GM12878 (cell line): ENCODE measurements at regions not wholly inside any gene's neighbourhood (a gene's known extent, or its start where the extent isn't known, plus 50 kb on each side); places are given as distances from the start of the nearest gene placed in this dataset.

ENCODE experiments used
- ATF7 ChIP-seq: fragments of 450-650 bp; IDR thresholded peaks from 2 replicates; pipeline ENCODE4 v1.6.1; 2016; ENCODE audit warnings: low read depth, mild to moderate bottlenecking
- BRCA1 ChIP-seq: IDR thresholded peaks from 2 replicates; pipeline ENCODE4 v1.6.1; 2011; ENCODE audit warnings: low read depth, low read length, improper control_type of control experiment
- CHD2 ChIP-seq: IDR thresholded peaks from 2 replicates; pipeline ENCODE4 v1.6.1; 2011; ENCODE audit warnings: low read depth, low read length, improper control_type of control experiment, borderline replicate concordance
- CREB1 ChIP-seq: IDR thresholded peaks from 2 replicates; pipeline ENCODE4 v1.6.1; 2012; ENCODE audit warnings: low read depth, mild to moderate bottlenecking, inconsistent platforms
- EP300 ChIP-seq, 2 experiments: fragments of 150-350 bp in 1 of 2; IDR thresholded peaks; 2 replicates each; pipeline ENCODE4 v1.6.1; 2011 to 2012; ENCODE audit warnings: low read depth in 2 of 2, low read length in 2 of 2, borderline replicate concordance in 1 of 2, improper control_type of control experiment in 1 of 2, inconsistent platforms in 1 of 2; ENCODE audit not compliant: control insufficient read depth in 1 of 2
- KDM1A ChIP-seq: fragments of 200-600 bp; sonication (generic); IDR thresholded peaks from 2 replicates; pipeline ENCODE4 v1.6.1; 2016; ENCODE audit warnings: borderline replicate concordance
- POLR2A ChIP-seq: IDR thresholded peaks from 2 replicates; pipeline ENCODE4 v1.6.1; 2011; ENCODE audit warnings: low read depth, mild to moderate bottlenecking, low read length
- SIN3A ChIP-seq: IDR thresholded peaks from 2 replicates; pipeline ENCODE4 v1.6.1; 2012; ENCODE audit warnings: low read depth, low read length, improper control_type of control experiment
- SREBF1 ChIP-seq: IDR thresholded peaks from 2 replicates; pipeline ENCODE4 v1.6.1; 2012; ENCODE audit warnings: mild to moderate bottlenecking, low read length
- TAF1 ChIP-seq: IDR thresholded peaks from 2 replicates; pipeline ENCODE4 v1.6.1; 2011; ENCODE audit warnings: mild to moderate bottlenecking, low read depth, low read length, borderline replicate concordance
- YY1 ChIP-seq: IDR thresholded peaks from 2 replicates; pipeline ENCODE4 v1.6.1; 2011; ENCODE audit warnings: low read depth, mild to moderate bottlenecking, low read length
- TF ChIP-seq, protein P1 (sequence below), 3 experiments: IDR thresholded peaks in 2 of 3; conservative IDR thresholded peaks in 1 of 3; 2 replicates each; pipeline ENCODE4 v1.5.1; 2011; ENCODE audit warnings: low read depth in 3 of 3, low read length in 3 of 3, mild to moderate bottlenecking in 3 of 3, control low read depth in 2 of 3, moderate library complexity in 2 of 3, inconsistent platforms in 1 of 3, mixed read lengths in 1 of 3; ENCODE audit not compliant: control insufficient read depth in 2 of 3, insufficient read depth in 1 of 3; ENCODE audit errors: extremely low read depth in 1 of 3

DNA sequence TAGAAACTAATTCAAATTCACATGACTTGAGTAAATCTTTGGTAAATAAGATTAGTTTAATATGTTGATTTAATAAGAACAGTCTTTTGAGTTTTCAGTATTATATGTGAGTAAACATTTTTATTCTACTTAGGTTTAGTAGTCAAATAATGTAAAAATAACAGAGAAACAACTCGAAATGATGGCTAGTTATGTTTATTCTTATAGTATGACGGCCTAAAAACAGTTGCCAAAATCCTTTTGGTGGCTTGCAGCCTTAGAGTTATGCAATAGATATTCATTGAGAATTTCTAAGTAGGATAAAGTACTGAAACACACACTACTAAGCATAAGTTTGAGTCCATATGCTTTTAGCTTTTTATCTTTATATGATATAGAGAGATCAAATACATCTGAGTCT lies 184.8 kb downstream of the GNAI1 start:
- no peak for TF ChIP-seq SIN3A
- no peak for TF ChIP-seq YY1
- TF ChIP-seq EP300 (IDR thresholded peaks at IDR 0.05; ENCODE audit: borderline replicate concordance in 1 of 2, control insufficient read depth in 1 of 2, low read depth in 2 of 2, low read length in 2 of 2): no peak
- TF ChIP-seq ATF7: no peak
- no peak for TF ChIP-seq CREB1
- TF ChIP-seq SREBF1: no peak
- TF ChIP-seq BRCA1: no peak
- TF ChIP-seq KDM1A: no peak
- no peak for TF ChIP-seq CHD2
- TF ChIP-seq, protein P1, sequence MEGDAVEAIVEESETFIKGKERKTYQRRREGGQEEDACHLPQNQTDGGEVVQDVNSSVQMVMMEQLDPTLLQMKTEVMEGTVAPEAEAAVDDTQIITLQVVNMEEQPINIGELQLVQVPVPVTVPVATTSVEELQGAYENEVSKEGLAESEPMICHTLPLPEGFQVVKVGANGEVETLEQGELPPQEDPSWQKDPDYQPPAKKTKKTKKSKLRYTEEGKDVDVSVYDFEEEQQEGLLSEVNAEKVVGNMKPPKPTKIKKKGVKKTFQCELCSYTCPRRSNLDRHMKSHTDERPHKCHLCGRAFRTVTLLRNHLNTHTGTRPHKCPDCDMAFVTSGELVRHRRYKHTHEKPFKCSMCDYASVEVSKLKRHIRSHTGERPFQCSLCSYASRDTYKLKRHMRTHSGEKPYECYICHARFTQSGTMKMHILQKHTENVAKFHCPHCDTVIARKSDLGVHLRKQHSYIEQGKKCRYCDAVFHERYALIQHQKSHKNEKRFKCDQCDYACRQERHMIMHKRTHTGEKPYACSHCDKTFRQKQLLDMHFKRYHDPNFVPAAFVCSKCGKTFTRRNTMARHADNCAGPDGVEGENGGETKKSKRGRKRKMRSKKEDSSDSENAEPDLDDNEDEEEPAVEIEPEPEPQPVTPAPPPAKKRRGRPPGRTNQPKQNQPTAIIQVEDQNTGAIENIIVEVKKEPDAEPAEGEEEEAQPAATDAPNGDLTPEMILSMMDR (IDR thresholded peaks at IDR 0.05 in 2 of 3, conservative IDR thresholded peaks at IDR 0.05 in 1 of 3; ENCODE audit: control insufficient read depth in 2 of 3, extremely low read depth in 1 of 3, insufficient read depth in 1 of 3, low read depth in 3 of 3, low read length in 3 of 3): no peak
- no peak for TF ChIP-seq TAF1
- no peak for TF ChIP-seq POLR2A
